HL-60 (cell line): ENCODE measurements at regions not wholly inside any gene's neighbourhood (a gene's known extent, or its start where the extent isn't known, plus 50 kb on each side); places are given as distances from the start of the nearest gene placed in this dataset.

Experiments
- GABPA ChIP-seq: IDR thresholded peaks from 2 replicates; pipeline ENCODE4 v1.6.1; 2012; ENCODE audit warnings: low read depth
- POLR2AphosphoS5 ChIP-seq: IDR thresholded peaks from 2 replicates; pipeline ENCODE4 v1.6.1; 2012; ENCODE audit warnings: low read depth
- SPI1 ChIP-seq: IDR thresholded peaks from 2 replicates; pipeline ENCODE4 v1.6.1; 2012; ENCODE audit warnings: low read depth, mild to moderate bottlenecking, borderline replicate concordance
- TF ChIP-seq, protein P1 (sequence below): IDR thresholded peaks from one replicate; pipeline ENCODE4 v1.5.1; 2011; ENCODE audit warnings: low read length, control low read depth, inconsistent platforms; ENCODE audit not compliant: insufficient read depth
- TF ChIP-seq, protein P2 (sequence below): IDR thresholded peaks from 2 replicates; pipeline ENCODE4 v1.6.1; 2012; ENCODE audit warnings: low read depth; ENCODE audit not compliant: insufficient replicate concordance

DNA sequence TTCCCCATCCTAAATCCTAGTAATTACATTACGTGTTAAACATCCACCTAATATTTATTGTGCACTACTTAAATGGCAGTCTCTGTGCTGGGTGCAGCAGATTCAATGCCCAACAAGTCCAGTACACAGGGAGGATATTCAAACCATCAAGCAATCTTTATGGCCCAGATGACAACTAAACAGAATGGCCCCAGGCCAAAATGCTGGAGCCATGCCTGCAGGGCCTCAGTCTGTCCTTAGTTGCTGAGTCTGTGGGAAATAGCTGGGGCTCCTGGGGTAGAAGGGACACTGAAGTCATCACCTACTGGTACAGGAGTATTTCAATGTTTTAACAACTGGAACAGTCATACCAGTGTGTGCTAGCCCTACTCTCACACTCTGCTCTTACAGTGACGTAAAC, 153.5 kb downstream of the ZNF608 start:
- TF ChIP-seq, protein P1, sequence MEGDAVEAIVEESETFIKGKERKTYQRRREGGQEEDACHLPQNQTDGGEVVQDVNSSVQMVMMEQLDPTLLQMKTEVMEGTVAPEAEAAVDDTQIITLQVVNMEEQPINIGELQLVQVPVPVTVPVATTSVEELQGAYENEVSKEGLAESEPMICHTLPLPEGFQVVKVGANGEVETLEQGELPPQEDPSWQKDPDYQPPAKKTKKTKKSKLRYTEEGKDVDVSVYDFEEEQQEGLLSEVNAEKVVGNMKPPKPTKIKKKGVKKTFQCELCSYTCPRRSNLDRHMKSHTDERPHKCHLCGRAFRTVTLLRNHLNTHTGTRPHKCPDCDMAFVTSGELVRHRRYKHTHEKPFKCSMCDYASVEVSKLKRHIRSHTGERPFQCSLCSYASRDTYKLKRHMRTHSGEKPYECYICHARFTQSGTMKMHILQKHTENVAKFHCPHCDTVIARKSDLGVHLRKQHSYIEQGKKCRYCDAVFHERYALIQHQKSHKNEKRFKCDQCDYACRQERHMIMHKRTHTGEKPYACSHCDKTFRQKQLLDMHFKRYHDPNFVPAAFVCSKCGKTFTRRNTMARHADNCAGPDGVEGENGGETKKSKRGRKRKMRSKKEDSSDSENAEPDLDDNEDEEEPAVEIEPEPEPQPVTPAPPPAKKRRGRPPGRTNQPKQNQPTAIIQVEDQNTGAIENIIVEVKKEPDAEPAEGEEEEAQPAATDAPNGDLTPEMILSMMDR, result no peak
- no peak for TF ChIP-seq POLR2AphosphoS5
- TF ChIP-seq, protein P2, sequence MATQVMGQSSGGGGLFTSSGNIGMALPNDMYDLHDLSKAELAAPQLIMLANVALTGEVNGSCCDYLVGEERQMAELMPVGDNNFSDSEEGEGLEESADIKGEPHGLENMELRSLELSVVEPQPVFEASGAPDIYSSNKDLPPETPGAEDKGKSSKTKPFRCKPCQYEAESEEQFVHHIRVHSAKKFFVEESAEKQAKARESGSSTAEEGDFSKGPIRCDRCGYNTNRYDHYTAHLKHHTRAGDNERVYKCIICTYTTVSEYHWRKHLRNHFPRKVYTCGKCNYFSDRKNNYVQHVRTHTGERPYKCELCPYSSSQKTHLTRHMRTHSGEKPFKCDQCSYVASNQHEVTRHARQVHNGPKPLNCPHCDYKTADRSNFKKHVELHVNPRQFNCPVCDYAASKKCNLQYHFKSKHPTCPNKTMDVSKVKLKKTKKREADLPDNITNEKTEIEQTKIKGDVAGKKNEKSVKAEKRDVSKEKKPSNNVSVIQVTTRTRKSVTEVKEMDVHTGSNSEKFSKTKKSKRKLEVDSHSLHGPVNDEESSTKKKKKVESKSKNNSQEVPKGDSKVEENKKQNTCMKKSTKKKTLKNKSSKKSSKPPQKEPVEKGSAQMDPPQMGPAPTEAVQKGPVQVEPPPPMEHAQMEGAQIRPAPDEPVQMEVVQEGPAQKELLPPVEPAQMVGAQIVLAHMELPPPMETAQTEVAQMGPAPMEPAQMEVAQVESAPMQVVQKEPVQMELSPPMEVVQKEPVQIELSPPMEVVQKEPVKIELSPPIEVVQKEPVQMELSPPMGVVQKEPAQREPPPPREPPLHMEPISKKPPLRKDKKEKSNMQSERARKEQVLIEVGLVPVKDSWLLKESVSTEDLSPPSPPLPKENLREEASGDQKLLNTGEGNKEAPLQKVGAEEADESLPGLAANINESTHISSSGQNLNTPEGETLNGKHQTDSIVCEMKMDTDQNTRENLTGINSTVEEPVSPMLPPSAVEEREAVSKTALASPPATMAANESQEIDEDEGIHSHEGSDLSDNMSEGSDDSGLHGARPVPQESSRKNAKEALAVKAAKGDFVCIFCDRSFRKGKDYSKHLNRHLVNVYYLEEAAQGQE, result no peak
- no peak for TF ChIP-seq GABPA
- TF ChIP-seq SPI1, result no peak
